H9 (cell line): ENCODE measurements at regions not wholly inside any gene's neighbourhood (a gene's known extent, or its start where the extent isn't known, plus 50 kb on each side); places are given as distances from the start of the nearest gene placed in this dataset.

Experiments
- DNase-seq: peaks from one replicate; pipeline ENCODE4 v3.0.0-alpha.2; 2017
- H2AFZ ChIP-seq: one replicate; pipeline ENCODE4 v1.6.1; 2013; ENCODE audit warnings: mild to moderate bottlenecking, low read length, control low read depth, moderate library complexity
- H2AK5ac ChIP-seq: 2 replicates; pipeline ENCODE4 v1.6.1; 2013; ENCODE audit warnings: low read length, control low read depth, mixed read lengths; ENCODE audit not compliant: insufficient read length
- H2BK120ac ChIP-seq: one replicate; pipeline ENCODE4 v1.6.1; 2013; ENCODE audit warnings: low read depth, mild to moderate bottlenecking, low read length, control low read depth, inconsistent platforms; ENCODE audit not compliant: poor library complexity, severe bottlenecking
- H2BK12ac ChIP-seq: 2 replicates; pipeline ENCODE4 v1.6.1; 2013; ENCODE audit warnings: low read length, control low read depth, mixed read lengths, low read depth; ENCODE audit not compliant: insufficient read length
- H2BK15ac ChIP-seq: 2 replicates; pipeline ENCODE4 v1.6.1; 2013; ENCODE audit warnings: low read depth, low read length, control low read depth
- H2BK20ac ChIP-seq: one replicate; pipeline ENCODE4 v1.6.1; 2013; ENCODE audit warnings: low read depth, mild to moderate bottlenecking, low read length, control low read depth, inconsistent platforms; ENCODE audit not compliant: poor library complexity, severe bottlenecking
- H2BK5ac ChIP-seq: 2 replicates; pipeline ENCODE4 v1.6.1; 2013; ENCODE audit warnings: low read length, control low read depth, mixed read lengths; ENCODE audit not compliant: insufficient read length
- H3K14ac ChIP-seq: 2 replicates; pipeline ENCODE4 v1.6.1; 2013; ENCODE audit warnings: low read length, control low read depth; ENCODE audit not compliant: insufficient read depth
- H3K18ac ChIP-seq: 2 replicates; pipeline ENCODE4 v1.6.1; 2013; ENCODE audit warnings: low read depth, mild to moderate bottlenecking, mixed read lengths, low read length, control low read depth; ENCODE audit not compliant: insufficient read length
- H3K23ac ChIP-seq: 2 replicates; pipeline ENCODE4 v1.6.1; 2013; ENCODE audit warnings: low read length, control low read depth, mixed read lengths, low read depth; ENCODE audit not compliant: insufficient read length
- H3K23me2 ChIP-seq: 2 replicates; pipeline ENCODE4 v1.6.1; 2013; ENCODE audit warnings: low read depth, mild to moderate bottlenecking, mixed read lengths, low read length, control low read depth; ENCODE audit not compliant: insufficient read length, poor library complexity, severe bottlenecking
- H3K27ac ChIP-seq: 2 replicates; pipeline ENCODE4 v1.5.1; 2013; ENCODE audit warnings: low read length, control low read depth, mixed read lengths, low read depth; ENCODE audit not compliant: insufficient read length
- H3K27me3 ChIP-seq: 2 replicates; pipeline ENCODE4 v1.6.1; 2013; ENCODE audit warnings: low read length, control low read depth, inconsistent platforms; ENCODE audit not compliant: insufficient read depth
- H3K4ac ChIP-seq: 2 replicates; pipeline ENCODE4 v1.6.1; 2013; ENCODE audit warnings: low read depth, mild to moderate bottlenecking, control low read depth, inconsistent platforms, low read length, moderate library complexity
- H3K4me1 ChIP-seq: 2 replicates; pipeline ENCODE4 v1.6.1; 2013; ENCODE audit warnings: low read length, control low read depth, inconsistent platforms; ENCODE audit not compliant: insufficient read depth
- H3K4me2 ChIP-seq: 2 replicates; pipeline ENCODE4 v1.6.1; 2013; ENCODE audit warnings: low read length, control low read depth, mixed read lengths; ENCODE audit not compliant: insufficient read length, insufficient read depth
- H3K56ac ChIP-seq: 2 replicates; pipeline ENCODE4 v1.6.1; 2013; ENCODE audit warnings: low read depth, mild to moderate bottlenecking, mixed read lengths, low read length, control low read depth; ENCODE audit not compliant: insufficient read length
- H3K79me1 ChIP-seq: 2 replicates; pipeline ENCODE4 v1.6.1; 2013; ENCODE audit warnings: low read depth, mild to moderate bottlenecking, moderate library complexity, low read length, control low read depth, inconsistent platforms; ENCODE audit not compliant: insufficient read depth, poor library complexity, severe bottlenecking
- H3K79me2 ChIP-seq: 2 replicates; pipeline ENCODE4 v1.6.1; 2013; ENCODE audit warnings: low read length, control low read depth, inconsistent platforms; ENCODE audit not compliant: insufficient read depth
- H3K9ac ChIP-seq: 2 replicates; pipeline ENCODE4 v1.6.1; 2013; ENCODE audit warnings: low read length, control low read depth, mixed read lengths; ENCODE audit not compliant: insufficient read length; ENCODE audit errors: extremely low read depth
- H3K9me3 ChIP-seq: one replicate; pipeline ENCODE4 v1.6.1; 2013; ENCODE audit warnings: low read depth, low read length, inconsistent platforms; ENCODE audit not compliant: control insufficient read depth
- H3T11ph ChIP-seq: one replicate; pipeline ENCODE4 v1.6.1; 2013; ENCODE audit warnings: mild to moderate bottlenecking, low read length, control low read depth, inconsistent platforms
- H4K20me1 ChIP-seq: one replicate; pipeline ENCODE4 v1.6.1; 2013; ENCODE audit not compliant: control insufficient read depth, insufficient read length, insufficient read depth
- H4K5ac ChIP-seq: 2 replicates; pipeline ENCODE4 v1.6.1; 2013; ENCODE audit warnings: low read depth, mild to moderate bottlenecking, mixed read lengths, low read length, control low read depth; ENCODE audit not compliant: insufficient read length
- H4K8ac ChIP-seq: replicated peaks from 2 replicates; pipeline ENCODE4 v1.6.1; 2013; ENCODE audit warnings: low read length, control low read depth, mixed read lengths, low read depth; ENCODE audit not compliant: insufficient read length
- H4K91ac ChIP-seq: 2 replicates; pipeline ENCODE4 v1.6.1; 2013; ENCODE audit warnings: low read depth, mild to moderate bottlenecking, moderate library complexity, mixed read lengths, low read length, control low read depth; ENCODE audit not compliant: insufficient read length
- H3K27ac Mint-ChIP-seq, 3 experiments: 2 replicates in 2 of 3; 3 replicates in 1 of 3; pipeline ENCODE4 v1.8.0; 2020 to 2021; ENCODE audit warnings: mixed read lengths in 3 of 3, mild to moderate bottlenecking in 1 of 3, moderate library complexity in 1 of 3
- H3K27me3 Mint-ChIP-seq: 2 replicates; pipeline ENCODE4 v1.8.0; 2021; ENCODE audit warnings: low read depth, mild to moderate bottlenecking, moderate library complexity, mixed read lengths
- H3K36me3 Mint-ChIP-seq, 3 experiments: 2 replicates in 2 of 3; 3 replicates in 1 of 3; pipeline ENCODE4 v1.8.0; 2020 to 2021; ENCODE audit warnings: low read depth in 3 of 3, mixed read lengths in 3 of 3; ENCODE audit not compliant: insufficient read depth in 1 of 3
- H3K4me1 Mint-ChIP-seq, 2 experiments: 2 replicates each; pipeline ENCODE4 v1.8.0; 2020; ENCODE audit warnings: mixed read lengths in 2 of 2
- H3K4me3 Mint-ChIP-seq, 2 experiments: 2 replicates in 1 of 2; 3 replicates in 1 of 2; pipeline ENCODE4 v1.8.0; 2020 to 2021; ENCODE audit warnings: mild to moderate bottlenecking in 2 of 2, mixed read lengths in 2 of 2, moderate library complexity in 1 of 2
- H3K9me3 Mint-ChIP-seq, 2 experiments: 2 replicates in 1 of 2; 3 replicates in 1 of 2; pipeline ENCODE4 v1.8.0; 2020; ENCODE audit warnings: mild to moderate bottlenecking in 2 of 2, mixed read lengths in 2 of 2, moderate library complexity in 1 of 2
- WGBS: extraction: QIAGEN DNeasy Blood & Tissue Kit; methylation state at CpG from one replicate; pipeline ENCODE4 v1.1.7; 2013; ENCODE audit warnings: missing lambda C conversion rate, low lambda C conversion rate, mixed read lengths; ENCODE audit not compliant: insufficient read length; ENCODE audit errors: extremely low coverage; 5-methylcytosine and 5-hydroxymethylcytosine counted together
- TF ChIP-seq, protein P1 (sequence below): fragments of 200-600 bp; sonication (generic); conservative IDR thresholded peaks from 3 replicates; pipeline ENCODE4 v1.8.0; 2021; ENCODE audit warnings: antibody characterized with exemption, mild to moderate bottlenecking

DNA sequence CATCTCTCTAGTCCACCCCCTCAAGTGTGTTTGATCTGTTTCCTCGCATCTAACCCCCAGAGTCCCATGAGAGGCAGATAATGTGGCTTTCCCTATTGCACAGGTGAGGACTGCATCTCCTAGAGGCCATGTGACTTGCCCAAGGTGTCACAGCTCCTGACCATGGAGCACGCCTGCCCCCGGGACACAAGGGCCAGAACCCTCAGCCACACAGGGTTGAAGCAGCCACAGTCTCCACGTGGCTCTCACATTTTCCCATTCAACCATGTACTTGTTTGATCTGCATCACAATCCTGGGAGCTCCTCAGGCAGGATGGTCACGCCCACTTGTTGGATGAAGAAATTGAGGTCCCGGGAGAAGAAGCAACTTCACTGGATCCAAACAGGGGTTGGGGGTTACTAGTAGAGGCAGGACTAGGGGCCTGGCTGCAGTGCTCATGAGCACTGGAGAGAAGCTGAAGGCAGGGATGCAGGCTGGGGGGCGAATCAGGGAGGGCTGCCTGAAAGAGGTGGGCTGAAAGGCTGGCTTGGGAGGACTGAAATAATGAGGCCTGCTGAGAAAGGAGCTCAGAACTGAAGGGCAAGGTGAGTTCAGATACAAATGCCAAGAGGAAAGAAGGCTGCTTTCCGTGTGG lies 207.9 kb downstream of the PTPRU start:
- H2BK5ac ChIP-seq = no peak overlapping the region
- no peaks in the 10 kb centered on the region for H3K9me3 Mint-ChIP-seq
- peaks cover 16 to 30% of the 10 kb centered on the region in 2 experiments for H3K4me1 Mint-ChIP-seq
- no peak overlapping the region for H3K23ac ChIP-seq
- H3K4ac ChIP-seq = no peak overlapping the region
- H3K4me1 ChIP-seq = no peaks in the 10 kb centered on the region; the same call in 1 of the 2 replicates
- H3K79me1 ChIP-seq = no peaks in the 10 kb centered on the region
- no peaks in the 10 kb centered on the region for H3K36me3 Mint-ChIP-seq
- no peak overlapping the region for H4K91ac ChIP-seq
- no peak overlapping the region for H2BK20ac ChIP-seq
- H3K27ac Mint-ChIP-seq = peak overlapping the region in 1 of 3 experiments; percentile 49; a peak in 2 of 7 replicates
- H2AFZ ChIP-seq = no peak overlapping the region
- no peak overlapping the region for H2AK5ac ChIP-seq
- H4K8ac ChIP-seq = no peak overlapping the region
- TF ChIP-seq, protein P1, sequence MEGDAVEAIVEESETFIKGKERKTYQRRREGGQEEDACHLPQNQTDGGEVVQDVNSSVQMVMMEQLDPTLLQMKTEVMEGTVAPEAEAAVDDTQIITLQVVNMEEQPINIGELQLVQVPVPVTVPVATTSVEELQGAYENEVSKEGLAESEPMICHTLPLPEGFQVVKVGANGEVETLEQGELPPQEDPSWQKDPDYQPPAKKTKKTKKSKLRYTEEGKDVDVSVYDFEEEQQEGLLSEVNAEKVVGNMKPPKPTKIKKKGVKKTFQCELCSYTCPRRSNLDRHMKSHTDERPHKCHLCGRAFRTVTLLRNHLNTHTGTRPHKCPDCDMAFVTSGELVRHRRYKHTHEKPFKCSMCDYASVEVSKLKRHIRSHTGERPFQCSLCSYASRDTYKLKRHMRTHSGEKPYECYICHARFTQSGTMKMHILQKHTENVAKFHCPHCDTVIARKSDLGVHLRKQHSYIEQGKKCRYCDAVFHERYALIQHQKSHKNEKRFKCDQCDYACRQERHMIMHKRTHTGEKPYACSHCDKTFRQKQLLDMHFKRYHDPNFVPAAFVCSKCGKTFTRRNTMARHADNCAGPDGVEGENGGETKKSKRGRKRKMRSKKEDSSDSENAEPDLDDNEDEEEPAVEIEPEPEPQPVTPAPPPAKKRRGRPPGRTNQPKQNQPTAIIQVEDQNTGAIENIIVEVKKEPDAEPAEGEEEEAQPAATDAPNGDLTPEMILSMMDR = no peak
- no peaks in the 10 kb centered on the region for H3K23me2 ChIP-seq
- peak; percentile 27 for DNase-seq
- no peak overlapping the region for H3K56ac ChIP-seq
- no CpG with 5 or more reads among the region's 8 CpGs for WGBS
- H3K9me3 ChIP-seq = no peaks in the 10 kb centered on the region
- H3K79me2 ChIP-seq = no peaks in the 10 kb centered on the region
- no peak overlapping the region for H3K9ac ChIP-seq
- no peaks in the 10 kb centered on the region; the same call in 1 of the 2 replicates for H3K27me3 ChIP-seq
- H3K14ac ChIP-seq = no peak overlapping the region
- H3K27me3 Mint-ChIP-seq = peaks cover 17% of the 10 kb centered on the region
- no peak overlapping the region for H4K5ac ChIP-seq
- no peak overlapping the region for H2BK12ac ChIP-seq
- no peak overlapping the region for H3K18ac ChIP-seq
- H3K27ac ChIP-seq = no peak overlapping the region
- H2BK120ac ChIP-seq = no peak overlapping the region
- H3T11ph ChIP-seq = no peak overlapping the region
- no peaks in the 10 kb centered on the region for H4K20me1 ChIP-seq
- H2BK15ac ChIP-seq = no peak overlapping the region
- no peak overlapping the region for H3K4me2 ChIP-seq
- H3K4me3 Mint-ChIP-seq = no peak overlapping the region
